IMR-90 (cell line): ENCODE measurements at regions not wholly inside any gene's neighbourhood (a gene's known extent, or its start where the extent isn't known, plus 50 kb on each side); places are given as distances from the start of the nearest gene placed in this dataset.

ENCODE experiments used
- ATAC-seq: fragments of 200-7000 bp; cut with Tn5 transposase; 2 replicates; pipeline ENCODE4 v1.9.1; 2020; ENCODE audit warnings: low read depth, mild to moderate bottlenecking, moderate library complexity
- BruUV-seq: library from RNA; stranded (reverse); fragments of 400-500 nt; replicated peaks from 2 replicates; lab custom pipeline; 2021; lab: Mats Ljungman, UMichigan
- CTCF ChIA-PET: fragments of 300-600 bp; formaldehyde crosslinking; extraction: SDS; loops from one replicate; lab custom pipeline; 2021; ENCODE audit warnings: antibody characterized with exemption; lab: Yijun Ruan, JAX
- POLR2A ChIA-PET: fragments of 300-600 bp; sonication (Branson Sonifier 250); formaldehyde crosslinking; loops from one replicate; lab custom pipeline; 2022; ENCODE audit warnings: antibody characterized with exemption; ENCODE audit not compliant: unreplicated experiment; lab: Charles Lee
- DNase-seq: peaks from one replicate; pipeline ENCODE4 v3.0.0; 2013
- H2AFZ ChIP-seq: replicated peaks from 2 replicates; pipeline ENCODE3; 2013; ENCODE audit warnings: low read length, mild to moderate bottlenecking; ENCODE audit not compliant: poor library complexity
- H2AK5ac ChIP-seq: 2 replicates; pipeline ENCODE4 v1.6.1; 2013; ENCODE audit warnings: low read depth, low read length, inconsistent platforms
- H2AK9ac ChIP-seq: replicated peaks from 2 replicates; pipeline ENCODE3; 2013; ENCODE audit warnings: mild to moderate bottlenecking, low read depth, low read length, moderate library complexity; ENCODE audit not compliant: poor library complexity
- H2BK120ac ChIP-seq: 2 replicates; pipeline ENCODE4 v1.6.1; 2013; ENCODE audit warnings: low read depth, low read length, inconsistent platforms
- H2BK15ac ChIP-seq: 3 replicates; pipeline ENCODE4 v1.6.1; 2013; ENCODE audit warnings: low read depth, low read length, inconsistent platforms
- H2BK20ac ChIP-seq: 2 replicates; pipeline ENCODE4 v1.6.1; 2013; ENCODE audit warnings: low read depth, mild to moderate bottlenecking, inconsistent platforms, low read length, moderate library complexity
- H2BK5ac ChIP-seq: 2 replicates; pipeline ENCODE4 v1.6.1; 2013; ENCODE audit warnings: mild to moderate bottlenecking, low read depth, low read length, inconsistent platforms; ENCODE audit not compliant: poor library complexity, severe bottlenecking
- H3K14ac ChIP-seq: replicated peaks from 2 replicates; pipeline ENCODE4 v1.6.1; 2013; ENCODE audit warnings: low read depth, low read length, inconsistent platforms
- H3K18ac ChIP-seq: 2 replicates; pipeline ENCODE4 v1.6.1; 2013; ENCODE audit warnings: low read depth, low read length, control low read depth
- H3K23ac ChIP-seq: 2 replicates; pipeline ENCODE4 v1.6.1; 2013; ENCODE audit warnings: low read depth, low read length, inconsistent platforms
- H3K27ac ChIP-seq: 2 replicates; pipeline ENCODE4 v1.5.1; 2013; ENCODE audit warnings: mild to moderate bottlenecking, control low read depth, low read length; ENCODE audit not compliant: insufficient read depth
- H3K27me3 ChIP-seq: 2 replicates; pipeline ENCODE4 v1.6.1; 2013; ENCODE audit warnings: low read length; ENCODE audit not compliant: control insufficient read depth, insufficient read depth
- H3K36me3 ChIP-seq: 2 replicates; pipeline ENCODE4 v1.6.1; 2013; ENCODE audit warnings: low read length, mixed read lengths; ENCODE audit not compliant: control insufficient read depth, insufficient read depth
- H3K4ac ChIP-seq: 2 replicates; pipeline ENCODE4 v1.6.1; 2013; ENCODE audit warnings: low read depth, low read length, inconsistent platforms
- H3K4me1 ChIP-seq: 2 replicates; pipeline ENCODE4 v1.6.1; 2013; ENCODE audit warnings: low read length, mixed read lengths; ENCODE audit not compliant: control insufficient read depth, insufficient read depth
- H3K4me2 ChIP-seq: 2 replicates; pipeline ENCODE4 v1.6.1; 2013; ENCODE audit warnings: low read depth, mild to moderate bottlenecking, control low read depth, low read length, moderate library complexity
- H3K4me3 ChIP-seq: 2 replicates; pipeline ENCODE4 v1.5.1; 2013; ENCODE audit warnings: low read depth, mild to moderate bottlenecking, control low read depth, low read length, moderate library complexity; ENCODE audit not compliant: insufficient read depth
- H3K56ac ChIP-seq: 2 replicates; pipeline ENCODE4 v1.6.1; 2013; ENCODE audit warnings: low read length, inconsistent platforms; ENCODE audit not compliant: insufficient read depth; ENCODE audit errors: extremely low read depth
- H3K79me1 ChIP-seq, 2 experiments: 2 replicates each; pipeline ENCODE4 v1.6.1; 2013; ENCODE audit warnings: low read length in 2 of 2, inconsistent platforms in 1 of 2, low read depth in 1 of 2
- H3K9ac ChIP-seq: 2 replicates; pipeline ENCODE4 v1.6.1; 2013; ENCODE audit warnings: low read depth, low read length, control low read depth
- H3K9me1 ChIP-seq: 2 replicates; pipeline ENCODE4 v1.6.1; 2013; ENCODE audit warnings: low read length, inconsistent platforms; ENCODE audit not compliant: insufficient read depth
- H3K9me3 ChIP-seq: 2 replicates; pipeline ENCODE4 v1.6.1; 2013; ENCODE audit warnings: low read length; ENCODE audit not compliant: control insufficient read depth, insufficient read depth
- H4K20me1 ChIP-seq: 2 replicates; pipeline ENCODE4 v1.6.1; 2013; ENCODE audit warnings: low read length, inconsistent platforms; ENCODE audit not compliant: insufficient read depth
- H4K5ac ChIP-seq: 2 replicates; pipeline ENCODE4 v1.6.1; 2013; ENCODE audit warnings: mild to moderate bottlenecking, low read depth, low read length, control low read depth
- H4K8ac ChIP-seq, 2 experiments: 2 replicates each; pipeline ENCODE4 v1.6.1; 2013; ENCODE audit warnings: low read depth in 2 of 2, low read length in 2 of 2, control low read depth in 1 of 2, inconsistent platforms in 1 of 2
- H4K91ac ChIP-seq: 2 replicates; pipeline ENCODE4 v1.6.1; 2013; ENCODE audit warnings: low read depth, low read length, inconsistent platforms; ENCODE audit not compliant: insufficient read depth
- BHLHE40 ChIP-seq: fragments of 150-350 bp; IDR thresholded peaks from 2 replicates; pipeline ENCODE4 v1.6.1; 2016; ENCODE audit warnings: mild to moderate bottlenecking, low read depth, low read length
- CEBPB ChIP-seq: IDR thresholded peaks from 2 replicates; pipeline ENCODE4 v1.6.1; 2012; ENCODE audit warnings: low read depth, low read length, improper control_type of control experiment
- CHD1 ChIP-seq: IDR thresholded peaks from 2 replicates; pipeline ENCODE4 v1.6.1; 2012; ENCODE audit warnings: low read depth, low read length, improper control_type of control experiment
- CTCF ChIP-seq: conservative IDR thresholded peaks from 2 replicates; pipeline ENCODE4 v1.5.1; 2012; ENCODE audit warnings: mild to moderate bottlenecking, low read depth, low read length, improper control_type of control experiment
- FOS ChIP-seq: fragments of 150-350 bp; IDR thresholded peaks from 2 replicates; pipeline ENCODE4 v1.6.1; 2016; ENCODE audit warnings: low read depth, low read length
- MAFK ChIP-seq: IDR thresholded peaks from 2 replicates; pipeline ENCODE4 v1.6.1; 2012; ENCODE audit warnings: low read depth, low read length, improper control_type of control experiment
- MAZ ChIP-seq: IDR thresholded peaks from 2 replicates; pipeline ENCODE4 v1.6.1; 2012; ENCODE audit warnings: low read depth, mild to moderate bottlenecking, low read length, improper control_type of control experiment, moderate library complexity, borderline replicate concordance
- NFE2L2 ChIP-seq: fragments of 150-350 bp; IDR thresholded peaks from 2 replicates; pipeline ENCODE4 v1.6.1; 2016; ENCODE audit warnings: low read depth, mild to moderate bottlenecking, low read length
- POLR2A ChIP-seq: IDR thresholded peaks from 2 replicates; pipeline ENCODE4 v1.6.1; 2012; ENCODE audit warnings: mild to moderate bottlenecking, low read depth, low read length
- RAD21 ChIP-seq: IDR thresholded peaks from 2 replicates; pipeline ENCODE4 v1.6.1; 2012; ENCODE audit warnings: low read length, improper control_type of control experiment
- RCOR1 ChIP-seq: IDR thresholded peaks from 2 replicates; pipeline ENCODE4 v1.6.1; 2012; ENCODE audit warnings: mild to moderate bottlenecking, low read length, improper control_type of control experiment; ENCODE audit not compliant: insufficient replicate concordance
- RFX5 ChIP-seq: IDR thresholded peaks from 2 replicates; pipeline ENCODE4 v1.8.0; 2012; ENCODE audit warnings: low read depth, mild to moderate bottlenecking, low read length, moderate library complexity
- SMC3 ChIP-seq: fragments of 150-350 bp; IDR thresholded peaks from 2 replicates; pipeline ENCODE4 v1.6.1; 2016; ENCODE audit warnings: low read depth, mild to moderate bottlenecking, antibody characterized with exemption, low read length, moderate library complexity
- WGBS, 2 experiments: methylation state at CpG; one replicate each; pipeline versions ENCODE4 v1.1.5 to v1.1.7; 2013; ENCODE audit warnings: missing lambda C conversion rate in 2 of 2; ENCODE audit not compliant: insufficient read length in 1 of 2; ENCODE audit errors: extremely low coverage in 2 of 2; 5-methylcytosine and 5-hydroxymethylcytosine counted together
- dilution Hi-C: fragments of 300-500 bp; cut with HindIII; formaldehyde crosslinking; loops from one replicate; pipeline ENCODE4 v1.14.3; 2018; ENCODE audit warnings: low sequenced_read_pairs; ENCODE audit not compliant: unreplicated experiment
- in situ Hi-C: fragments of 300-500 bp; cut with MboI; formaldehyde crosslinking; loops from 3 replicates; pipeline ENCODE4 v1.14.3; 2019; ENCODE audit warnings: low sequenced_read_pairs, inconsistent platforms, mixed read lengths
- intact Hi-C: fragments of 100-400 bp; cut with micrococcal nuclease; formaldehyde crosslinking; loops from 2 replicates; pipeline ENCODE4 v1.10.0; 2022
- TF ChIP-seq, protein P1 (sequence below): fragments of 150-350 bp; IDR thresholded peaks from 2 replicates; pipeline ENCODE4 v1.6.1; 2017; ENCODE audit warnings: mild to moderate bottlenecking, antibody characterized with exemption, low read length, low read depth
- TF ChIP-seq, protein P2 (sequence below): fragments of 150-350 bp; IDR thresholded peaks from 2 replicates; pipeline ENCODE4 v1.6.1; 2016; ENCODE audit warnings: low read depth, mild to moderate bottlenecking, low read length, moderate library complexity, borderline replicate concordance

DNA sequence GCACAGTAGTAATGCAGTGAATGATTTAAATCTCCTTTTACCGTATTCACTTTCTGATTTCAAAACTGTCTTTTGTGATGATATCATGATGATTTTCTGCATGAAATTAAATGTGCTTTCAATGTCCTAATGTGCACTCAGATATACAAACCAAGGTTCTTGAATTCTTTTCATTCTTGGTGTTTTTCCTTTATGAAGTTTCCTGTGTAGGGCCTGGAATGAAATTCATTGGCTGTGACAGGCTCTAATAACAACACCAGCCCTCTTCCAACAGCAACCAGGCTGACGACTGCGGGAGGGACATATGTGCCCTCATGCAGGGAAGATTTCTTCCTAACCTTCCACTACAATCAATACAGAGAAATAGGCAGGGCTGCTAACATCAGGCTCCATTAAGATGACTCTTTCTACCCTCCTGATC lies 1052.0 kb downstream of the DIAPH3 start:
- Histone ChIP-seq H3K23ac (peak overlapping the region; percentile 45), H3K9me1 (no peaks in the 10 kb centered on the region; the same call in 1 of the 2 replicates), H3K27me3 (no peaks in the 10 kb centered on the region), H3K56ac (peak overlapping the region; percentile 37; the same call in 1 of the 2 replicates), H3K14ac (peak overlapping the region; percentile 39; the same call in 1 of the 2 replicates), H2BK15ac (peak overlapping the region; percentile 5; the same call in 1 of the 3 replicates), H4K8ac (peak overlapping the region in 1 of 2 experiments; percentile 59; a peak in 2 of 4 replicates), H2AK5ac (no peak overlapping the region), H4K91ac (peak overlapping the region; percentile 49), H3K4me3 (no peak overlapping the region), H3K79me1 (no peaks in the 10 kb centered on the region), H2BK20ac (peak overlapping the region; percentile 89), H3K18ac (peak overlapping the region; percentile 58; the same call in 1 of the 2 replicates), H3K4me1 (peaks cover 3% of the 10 kb centered on the region), H2BK120ac (peak overlapping the region; percentile 85), H3K4ac (peak overlapping the region; percentile 71), H2AFZ (no peak overlapping the region), H3K36me3 (no peaks in the 10 kb centered on the region), H3K4me2 (peak overlapping the region; percentile 58), H3K9me3 (no peaks in the 10 kb centered on the region), H4K20me1 (no peaks in the 10 kb centered on the region), H2BK5ac (peak overlapping the region; percentile 96), H3K27ac (peak overlapping the region; percentile 65; the same call in 1 of the 2 replicates), H3K9ac (peak overlapping the region; percentile 11; the same call in 1 of the 2 replicates), H2AK9ac (no peak overlapping the region), H4K5ac (peak overlapping the region; percentile 61; the same call in 1 of the 2 replicates)
- TF ChIP-seq RCOR1 = no peak
- no peak for TF ChIP-seq POLR2A
- no peak for TF ChIP-seq CHD1
- TF ChIP-seq MAFK = no peak
- TF ChIP-seq, protein P1, sequence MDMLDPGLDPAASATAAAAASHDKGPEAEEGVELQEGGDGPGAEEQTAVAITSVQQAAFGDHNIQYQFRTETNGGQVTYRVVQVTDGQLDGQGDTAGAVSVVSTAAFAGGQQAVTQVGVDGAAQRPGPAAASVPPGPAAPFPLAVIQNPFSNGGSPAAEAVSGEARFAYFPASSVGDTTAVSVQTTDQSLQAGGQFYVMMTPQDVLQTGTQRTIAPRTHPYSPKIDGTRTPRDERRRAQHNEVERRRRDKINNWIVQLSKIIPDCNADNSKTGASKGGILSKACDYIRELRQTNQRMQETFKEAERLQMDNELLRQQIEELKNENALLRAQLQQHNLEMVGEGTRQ = no peak
- TF ChIP-seq RAD21 = no peak
- TF ChIP-seq MAZ = no peak
- no peak for TF ChIP-seq NFE2L2
- TF ChIP-seq CTCF = no peak
- no peak for TF ChIP-seq BHLHE40
- no peak; the same call in 1 of the 2 replicates for TF ChIP-seq CEBPB
- no peak for TF ChIP-seq SMC3
- TF ChIP-seq, protein P2, sequence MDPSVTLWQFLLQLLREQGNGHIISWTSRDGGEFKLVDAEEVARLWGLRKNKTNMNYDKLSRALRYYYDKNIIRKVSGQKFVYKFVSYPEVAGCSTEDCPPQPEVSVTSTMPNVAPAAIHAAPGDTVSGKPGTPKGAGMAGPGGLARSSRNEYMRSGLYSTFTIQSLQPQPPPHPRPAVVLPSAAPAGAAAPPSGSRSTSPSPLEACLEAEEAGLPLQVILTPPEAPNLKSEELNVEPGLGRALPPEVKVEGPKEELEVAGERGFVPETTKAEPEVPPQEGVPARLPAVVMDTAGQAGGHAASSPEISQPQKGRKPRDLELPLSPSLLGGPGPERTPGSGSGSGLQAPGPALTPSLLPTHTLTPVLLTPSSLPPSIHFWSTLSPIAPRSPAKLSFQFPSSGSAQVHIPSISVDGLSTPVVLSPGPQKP = no peak
- no peak for TF ChIP-seq RFX5
- no peak for TF ChIP-seq FOS
- WGBS, 2 experiments = no CpG with 5 or more reads among the region's 3 CpGs
- peak; percentile 83 for ATAC-seq
- in situ Hi-C loops (loop anchor here (25.0 kb wide), 1 partner anchor 651 kb away; no protein-coding TSS in a partner anchor), intact Hi-C loops (no loop called here), dilution Hi-C loops (no loop called here)
- BruUV-seq = no TSS peak
- peak; percentile 86 for DNase-seq
- ChIA-PET POLR2A (no interaction called here), CTCF (no interaction called here)
